ENCODE measurements at regions not wholly inside any gene's neighbourhood (a gene's known extent, or its start where the extent isn't known, plus 50 kb on each side); places are given as distances from the start of the nearest gene placed in this dataset.

GRCh38 chr12:24463375-24463774 is 485.5 kb downstream of the BCAT1 start:
- no peak for DNase-seq

- DNase-seq: no peak
Measured at GRCh38 chr12:24462946-24463345, 486.0 kb downstream of the BCAT1 start.

GRCh38 chr12:24460506-24460905 is 488.4 kb downstream of the BCAT1 start:
- no peak for DNase-seq

GRCh38 chr12:24460099-24460498 is 488.8 kb downstream of the BCAT1 start:
- no peak for DNase-seq

- no peak for DNase-seq
Measured at GRCh38 chr12:24455811-24456210, 493.1 kb downstream of the BCAT1 start.

GRCh38 chr12:24447678-24448077 is 498.2 kb upstream of the SOX5 start:
- no peak for DNase-seq

- no peak for DNase-seq
Measured at GRCh38 chr12:24446287-24446686, 496.8 kb upstream of the SOX5 start.

- no peak for DNase-seq
Measured at GRCh38 chr12:24444634-24445033, 495.2 kb upstream of the SOX5 start.

GRCh38 chr12:24441458-24441857 is 492.0 kb upstream of the SOX5 start:
- DNase-seq: no peak

- no peak for DNase-seq
Measured at GRCh38 chr12:24436667-24437066, 487.2 kb upstream of the SOX5 start.

GRCh38 chr12:24431872-24432271 is 482.4 kb upstream of the SOX5 start:
- DNase-seq: no peak

GRCh38 chr12:24427776-24428175 is 478.3 kb upstream of the SOX5 start:
- no peak for DNase-seq

GRCh38 chr12:24425601-24425970 is 476.1 kb upstream of the SOX5 start:
- no peak for DNase-seq

GRCh38 chr12:24424889-24425600 is 475.6 kb upstream of the SOX5 start:
- peak; percentile 25 for DNase-seq

- DNase-seq: no peak
Measured at GRCh38 chr12:24424376-24424775, 474.9 kb upstream of the SOX5 start.

- no peak for DNase-seq
Measured at GRCh38 chr12:24423611-24424010, 474.1 kb upstream of the SOX5 start.

GRCh38 chr12:24421759-24422158 is 472.3 kb upstream of the SOX5 start:
- DNase-seq: no peak

GRCh38 chr12:24418157-24418556 is 468.7 kb upstream of the SOX5 start:
- no peak for DNase-seq

GRCh38 chr12:24416423-24417109 is 467.1 kb upstream of the SOX5 start:
- DNase-seq: no peak

GRCh38 chr12:24415934-24416333 is 466.5 kb upstream of the SOX5 start:
- no peak for DNase-seq

- DNase-seq: no peak
Measured at GRCh38 chr12:24414480-24414879, 465.0 kb upstream of the SOX5 start.

- no peak for DNase-seq
Measured at GRCh38 chr12:24411948-24412347, 462.5 kb upstream of the SOX5 start.

GRCh38 chr12:24409868-24410267 is 460.4 kb upstream of the SOX5 start:
- no peak for DNase-seq

- no peak for DNase-seq
Measured at GRCh38 chr12:24408305-24408704, 458.8 kb upstream of the SOX5 start.

- no peak for DNase-seq
Measured at GRCh38 chr12:24407884-24408283, 458.4 kb upstream of the SOX5 start.

Measured in OCI-M1 (cell line).